Common myeloid progenitor, CD34-positive (primary cell): ENCODE measurements at regions not wholly inside any gene's neighbourhood (a gene's known extent, or its start where the extent isn't known, plus 50 kb on each side); places are given as distances from the start of the nearest gene placed in this dataset.

Source experiments
- CTCF ChIA-PET: fragments of 350-600 bp; sonication (Branson Sonifier 250); formaldehyde crosslinking; loops from one replicate; lab custom pipeline; 2021; ENCODE audit warnings: antibody characterized with exemption; lab: Charles Lee
- POLR2A ChIA-PET: fragments of 350-600 bp; sonication (Branson Sonifier 250); formaldehyde crosslinking; loops from one replicate; lab custom pipeline; 2021; ENCODE audit warnings: antibody characterized with exemption; lab: Charles Lee
- DNase-seq, 3 donors: peaks; one replicate each; pipeline versions ENCODE4 v3.0.0 to v3.0.0-alpha.2; 2013
- H3K27ac ChIP-seq, 2 experiments: 1 replicate in 1 of 2; 2 replicates in 1 of 2; pipeline ENCODE4 v1.7.0; 2013; ENCODE audit warnings: inconsistent platforms in 2 of 2, low read length in 2 of 2, mild to moderate bottlenecking in 2 of 2, low read depth in 1 of 2, moderate library complexity in 1 of 2; ENCODE audit not compliant: severe bottlenecking in 2 of 2, insufficient read depth in 1 of 2, poor library complexity in 1 of 2
- H3K27me3 ChIP-seq, 5 experiments: replicated peaks in 2 of 5; 1 replicate in 3 of 5; 2 replicates in 2 of 5; pipeline versions ENCODE4 v1.6.1 to v1.7.0; 2013; ENCODE audit warnings: low read length in 4 of 5, mild to moderate bottlenecking in 2 of 5, moderate library complexity in 2 of 5, inconsistent platforms in 1 of 5; ENCODE audit not compliant: insufficient read depth in 5 of 5, control insufficient read depth in 4 of 5
- H3K36me3 ChIP-seq, 4 experiments: 1 replicate in 2 of 4; 2 replicates in 2 of 4; pipeline versions ENCODE4 v1.6.1 to v1.7.0; 2013; ENCODE audit warnings: low read length in 3 of 4, control low read depth in 1 of 4, mild to moderate bottlenecking in 1 of 4; ENCODE audit not compliant: control insufficient read depth in 4 of 4, insufficient read depth in 4 of 4
- H3K4me1 ChIP-seq, 4 experiments: 1 replicate in 3 of 4; 2 replicates in 1 of 4; pipeline versions ENCODE4 v1.6.1 to v1.7.1; 2013; ENCODE audit warnings: low read length in 3 of 4, mild to moderate bottlenecking in 3 of 4, control low read depth in 1 of 4, inconsistent platforms in 1 of 4, moderate library complexity in 1 of 4; ENCODE audit not compliant: control insufficient read depth in 4 of 4, insufficient read depth in 4 of 4; ENCODE audit errors: control extremely low read depth in 1 of 4
- H3K4me3 ChIP-seq, 7 experiments: 1 replicate in 4 of 7; 2 replicates in 3 of 7; pipeline versions ENCODE4 v1.5.1 to v1.7.0; 2013; ENCODE audit warnings: mild to moderate bottlenecking in 7 of 7, low read length in 6 of 7, moderate library complexity in 6 of 7, inconsistent platforms in 2 of 7, low read depth in 2 of 7, control low read depth in 1 of 7; ENCODE audit not compliant: insufficient read depth in 4 of 7, control insufficient read depth in 1 of 7; ENCODE audit errors: extremely low read depth in 1 of 7
- H3K9me3 ChIP-seq, 5 experiments: 1 replicate in 4 of 5; 2 replicates in 1 of 5; pipeline versions ENCODE4 v1.6.1 to v1.7.1; 2013; ENCODE audit warnings: low read length in 4 of 5, mild to moderate bottlenecking in 2 of 5, inconsistent platforms in 1 of 5, low read depth in 1 of 5, moderate library complexity in 1 of 5; ENCODE audit not compliant: control insufficient read depth in 4 of 5, insufficient read depth in 2 of 5; ENCODE audit errors: control extremely low read depth in 1 of 5
- WGBS: methylation state at CpG from one replicate; pipeline ENCODE4 v1.1.5; 2013; ENCODE audit not compliant: insufficient coverage; 5-methylcytosine and 5-hydroxymethylcytosine counted together

DNA sequence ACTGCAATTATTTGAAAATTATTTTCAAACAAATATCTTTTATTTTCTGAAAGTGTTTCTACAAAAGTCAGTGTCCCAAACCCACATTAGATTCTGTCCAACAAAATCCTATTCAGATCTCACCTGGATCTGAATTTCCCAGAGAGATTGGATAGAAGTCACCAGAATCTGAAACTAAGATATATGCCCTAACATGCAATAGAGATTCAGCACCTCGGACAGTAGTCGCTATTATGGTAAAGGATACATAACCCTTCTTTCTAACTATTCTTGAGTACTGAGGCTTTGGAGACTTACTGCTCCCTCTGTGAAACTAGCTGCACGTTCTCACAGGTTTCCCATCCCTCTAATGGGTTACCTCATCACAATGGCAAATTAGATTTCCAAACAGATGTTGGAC lies 151.4 kb downstream of the ID4 start:
- ChIA-PET CTCF (no interaction called here), POLR2A (no interaction called here)
- H3K27me3 ChIP-seq = peaks cover 0 to 3% (median 0%) of the 10 kb centered on the region in 5 experiments
- H3K4me1 ChIP-seq = no peaks in the 10 kb centered on the region
- WGBS = 9% methylated on average over 1 of the region's 3 CpGs
- no peaks in the 10 kb centered on the region for H3K36me3 ChIP-seq
- H3K27ac ChIP-seq = no peak overlapping the region
- no peak overlapping the region for H3K4me3 ChIP-seq
- peak in 2 of 3 donors; percentile 36 to 50 for DNase-seq
- H3K9me3 ChIP-seq = no peaks in the 10 kb centered on the region

DNA sequence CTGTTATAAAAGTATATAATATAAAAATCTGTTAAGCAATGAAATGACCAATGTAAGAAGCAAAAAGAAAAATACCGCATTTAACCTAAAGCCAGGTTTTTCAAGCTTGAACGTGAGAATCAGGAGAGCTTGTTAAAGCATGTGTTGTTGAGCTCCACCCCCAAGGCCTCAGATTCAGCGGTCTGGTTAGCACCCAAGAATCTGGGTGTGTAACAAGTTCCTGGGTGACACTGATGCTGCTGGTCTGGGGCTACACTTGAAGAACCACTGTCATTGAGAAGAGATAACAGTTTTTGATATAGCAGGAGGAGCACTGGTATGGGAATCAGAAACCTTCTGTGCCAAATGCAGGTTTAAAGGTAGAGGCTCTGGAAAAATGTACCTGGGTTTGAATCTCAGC lies 154.0 kb downstream of the ID4 start:
- Histone ChIP-seq H3K4me1 (no peaks in the 10 kb centered on the region), H3K27me3 (peaks cover 0 to 2% (median 0%) of the 10 kb centered on the region in 5 experiments), H3K27ac (no peak overlapping the region), H3K9me3 (no peaks in the 10 kb centered on the region), H3K4me3 (no peak overlapping the region), H3K36me3 (no peaks in the 10 kb centered on the region)
- ChIA-PET CTCF (interaction anchor here (1.0 kb wide), 1 partner anchor 23 kb away, joined by 3 read pairs; no protein-coding TSS in a partner anchor), POLR2A (no interaction called here)
- DNase-seq = no peak
- 87% methylated on average over 3 of the region's 3 CpGs for WGBS

DNA sequence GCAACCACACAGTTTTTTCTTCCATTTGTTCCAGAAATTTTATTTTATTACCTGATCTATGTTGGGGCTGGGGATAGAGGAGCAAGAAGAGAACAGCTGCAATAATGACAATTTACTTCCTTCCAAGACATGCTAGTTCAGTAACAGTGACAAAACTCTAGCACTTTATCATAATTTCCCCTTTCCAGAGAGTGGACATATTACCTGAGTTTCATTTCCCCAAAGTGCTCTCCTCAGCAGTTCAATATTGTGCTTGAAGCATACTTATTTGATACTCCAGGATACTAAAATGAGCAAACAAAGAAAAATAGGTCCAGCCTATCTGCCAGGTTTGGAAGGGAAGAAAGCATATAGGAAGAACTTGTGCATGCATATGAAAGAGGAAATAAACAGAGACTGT lies 157.7 kb downstream of the ID4 start:
- ChIA-PET CTCF (no interaction called here), POLR2A (no interaction called here)
- DNase-seq = no peak

DNA sequence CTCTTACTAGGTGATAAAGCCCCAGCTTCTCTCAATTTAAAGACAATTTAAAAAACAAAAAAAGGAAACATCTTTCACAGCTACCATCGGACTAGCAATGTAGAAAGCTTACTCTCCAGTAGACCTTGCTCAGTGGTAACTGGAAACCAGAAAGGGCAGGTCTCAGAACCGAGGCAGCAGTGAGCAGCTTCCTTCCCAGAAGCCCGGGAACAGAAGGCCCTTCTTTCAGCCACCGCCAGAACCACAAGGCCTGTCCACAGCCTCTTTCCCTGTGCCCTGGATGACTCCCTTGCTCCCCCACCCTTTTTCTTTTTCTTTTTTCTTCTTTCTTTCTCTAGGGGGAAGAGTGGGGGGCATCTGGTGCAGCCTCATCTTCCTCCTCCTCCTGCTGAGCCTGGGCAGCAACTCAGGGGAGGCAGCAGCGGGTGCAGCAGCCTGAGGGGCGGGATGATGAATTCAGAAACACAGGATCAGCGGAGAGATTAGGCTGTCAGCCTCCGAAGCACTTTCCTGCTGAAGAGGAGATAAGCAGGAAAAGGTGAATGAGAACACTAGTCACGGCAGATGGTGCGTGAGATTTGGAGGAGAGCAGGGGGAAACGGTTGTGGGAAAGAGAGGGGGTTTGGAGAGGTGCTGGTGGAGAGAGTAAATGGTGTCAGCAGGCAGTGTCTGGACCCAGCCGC lies 158.5 kb downstream of the ID4 start:
- peaks cover 0 to 2% (median 0%) of the 10 kb centered on the region in 5 experiments for H3K27me3 ChIP-seq
- POLR2A ChIA-PET = no interaction called here

More for the DNA sequence above, 157.7 kb downstream of the ID4 start:
- H3K4me1 ChIP-seq = no peaks in the 10 kb centered on the region
- H3K27me3 ChIP-seq = peaks cover 0 to 2% (median 0%) of the 10 kb centered on the region in 5 experiments
- H3K9me3 ChIP-seq = peaks cover 0 to 4% (median 0%) of the 10 kb centered on the region in 5 experiments
- H3K36me3 ChIP-seq = no peaks in the 10 kb centered on the region
- no peak overlapping the region for H3K27ac ChIP-seq
- no peak overlapping the region for H3K4me3 ChIP-seq

DNA sequence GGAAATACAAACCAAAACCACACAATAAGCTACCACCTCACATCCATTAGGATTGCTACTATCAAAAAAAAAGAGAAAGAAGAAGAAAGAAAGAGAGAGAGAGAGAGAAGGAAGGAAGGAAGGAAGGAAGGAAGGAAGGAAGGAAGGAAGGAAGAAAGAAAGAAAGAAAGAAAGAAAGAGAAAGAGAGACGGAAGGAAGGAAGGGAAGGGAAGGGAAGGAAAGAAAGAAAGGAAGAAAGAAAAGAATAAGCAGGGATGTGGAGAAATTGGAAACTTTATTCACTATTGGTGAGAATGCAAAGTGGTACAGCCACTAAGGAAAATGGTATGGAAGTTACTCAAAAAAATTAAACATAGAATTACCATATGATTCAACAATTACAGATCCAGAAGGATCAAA lies 159.9 kb downstream of the ID4 start:
- Histone ChIP-seq H3K4me1 (no peaks in the 10 kb centered on the region), H3K27me3 (peaks cover 0 to 2% (median 0%) of the 10 kb centered on the region in 5 experiments), H3K9me3 (peaks cover 0 to 4% (median 0%) of the 10 kb centered on the region in 5 experiments), H3K27ac (no peak overlapping the region), H3K36me3 (no peaks in the 10 kb centered on the region), H3K4me3 (no peak overlapping the region)
- DNase-seq = no peak
- CTCF ChIA-PET = no interaction called here
- 92% methylated on average over 1 of the region's 1 CpG for WGBS
- POLR2A ChIA-PET = no interaction called here

More for the DNA sequence above, 158.5 kb downstream of the ID4 start:
- 68% methylated on average over 7 of the region's 12 CpGs for whole genome bisulfite sequencing
- H3K9me3 ChIP-seq = peaks cover 0 to 4% (median 0%) of the 10 kb centered on the region in 5 experiments
- no peak for DNase-seq
- H3K4me1 ChIP-seq = no peaks in the 10 kb centered on the region
- no peaks in the 10 kb centered on the region for H3K36me3 ChIP-seq
- H3K4me3 ChIP-seq = no peak overlapping the region
- CTCF ChIA-PET = no interaction called here
- no peak overlapping the region for H3K27ac ChIP-seq

DNA sequence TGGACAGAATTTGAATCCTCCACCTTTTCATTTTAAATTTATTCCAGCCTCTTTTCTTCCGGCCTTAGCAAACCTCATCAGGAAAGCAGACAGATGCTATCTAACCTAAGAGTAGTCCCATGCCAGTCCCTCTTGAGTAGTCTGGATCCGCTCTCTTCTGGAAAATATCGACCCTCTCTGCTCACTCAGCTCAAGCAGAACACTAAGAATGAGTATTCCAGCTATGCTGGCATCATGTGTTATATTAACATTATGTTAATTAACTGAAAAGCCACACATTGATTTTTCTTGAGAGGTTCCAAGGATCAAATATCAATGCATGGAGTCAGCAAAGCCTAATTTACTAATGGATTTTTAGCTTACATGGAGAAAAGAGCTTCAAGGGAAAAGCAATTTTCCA lies 161.4 kb downstream of the ID4 start:
- Histone ChIP-seq H3K4me1 (no peaks in the 10 kb centered on the region), H3K36me3 (no peaks in the 10 kb centered on the region), H3K27me3 (peaks cover 0 to 2% (median 0%) of the 10 kb centered on the region in 5 experiments), H3K27ac (no peak overlapping the region), H3K4me3 (no peak overlapping the region), H3K9me3 (peaks cover 0 to 4% (median 0%) of the 10 kb centered on the region in 5 experiments)
- CTCF ChIA-PET = no interaction called here
- WGBS = 100% methylated on average over 1 of the region's 3 CpGs
- no peak for DNase-seq
- POLR2A ChIA-PET = no interaction called here

DNA sequence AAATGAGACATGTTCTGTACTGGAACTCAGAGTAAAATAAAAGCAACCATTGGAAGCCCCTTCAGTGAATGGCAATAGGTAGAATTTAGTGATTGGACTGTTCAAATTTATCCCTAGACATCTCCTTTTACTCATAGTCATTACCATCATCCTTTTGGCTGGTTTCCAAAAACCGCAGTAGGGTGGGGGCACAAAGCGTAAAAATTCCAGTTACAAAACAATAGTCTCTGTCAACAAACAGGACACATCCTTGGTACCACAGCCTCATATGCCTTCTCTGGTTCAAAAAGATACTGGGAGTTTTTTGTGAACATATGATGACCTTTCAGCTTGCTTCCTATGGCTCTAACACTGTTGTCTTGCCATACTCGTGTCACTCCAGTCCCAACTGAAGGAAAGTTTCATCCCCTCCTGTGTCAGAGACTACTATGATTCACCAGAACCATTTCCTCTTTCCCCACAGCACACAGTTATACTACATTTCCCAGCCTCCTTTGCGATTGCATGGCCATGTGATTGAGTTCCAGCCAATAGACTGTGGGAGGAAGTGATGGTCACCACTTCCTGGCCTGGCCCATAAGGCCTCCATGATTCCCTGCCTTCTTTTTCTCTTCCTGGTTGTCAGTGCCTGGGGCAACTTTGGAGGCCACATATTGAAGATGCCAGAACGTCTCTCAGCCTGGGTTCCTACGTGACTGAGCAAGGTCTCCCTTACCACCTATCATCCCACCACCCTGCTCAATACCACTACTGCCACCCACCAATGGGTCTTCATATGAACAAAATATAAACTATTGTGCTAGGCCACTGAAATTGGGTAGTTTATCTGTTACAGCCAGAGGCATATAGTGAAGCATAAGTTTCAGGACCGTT lies 162.4 kb downstream of the ID4 start:
- Histone ChIP-seq H3K9me3 (peaks cover 0 to 4% (median 0%) of the 10 kb centered on the region in 5 experiments), H3K4me3 (no peak overlapping the region), H3K27ac (no peak overlapping the region), H3K36me3 (no peaks in the 10 kb centered on the region), H3K4me1 (no peaks in the 10 kb centered on the region), H3K27me3 (peaks cover 0 to under 1% (median 0%) of the 10 kb centered on the region in 5 experiments)
- WGBS = 65% methylated on average over 4 of the region's 7 CpGs
- ChIA-PET POLR2A (no interaction called here), CTCF (no interaction called here)
- peak in 2 of 3 donors; percentile 31 to 44 for DNase-seq
